Smooth muscle cell (in vitro differentiated cells): ENCODE measurements at regions not wholly inside any gene's neighbourhood (a gene's known extent, or its start where the extent isn't known, plus 50 kb on each side); places are given as distances from the start of the nearest gene placed in this dataset.
A peak's percentile ranks its signal among the peaks of the same experiment; 100 is the strongest.

Experiments
- DNase-seq: peaks from one replicate; lab custom pipeline; 2025; ENCODE audit not compliant: unreplicated experiment; lab: John Stamatoyannopoulos, UW
- H2AFZ ChIP-seq: fragments of 200-600 bp; sonication (generic); 2 replicates; pipeline ENCODE4 v1.6.0; 2016; ENCODE audit warnings: antibody characterized with exemption, low read depth, mild to moderate bottlenecking
- H3F3A ChIP-seq: fragments of 200-600 bp; sonication (generic); 2 replicates; pipeline ENCODE4 v1.6.0; 2017; ENCODE audit warnings: antibody characterized with exemption, low read depth
- H3K27ac ChIP-seq: fragments of 200-600 bp; sonication (generic); 2 replicates; pipeline ENCODE4 v1.5.1; 2016; ENCODE audit warnings: low read depth, mild to moderate bottlenecking
- H3K27me3 ChIP-seq: fragments of 200-600 bp; sonication (generic); 2 replicates; pipeline ENCODE4 v1.6.1; 2016; ENCODE audit warnings: low read depth, mild to moderate bottlenecking
- H3K36me3 ChIP-seq: fragments of 200-600 bp; sonication (generic); 2 replicates; pipeline ENCODE4 v1.5.1; 2016; ENCODE audit warnings: low read depth
- H3K4me1 ChIP-seq: fragments of 200-600 bp; sonication (generic); 2 replicates; pipeline ENCODE4 v1.5.1; 2016; ENCODE audit warnings: low read depth
- H3K4me2 ChIP-seq: fragments of 200-600 bp; sonication (generic); 2 replicates; pipeline ENCODE4 v1.6.0; 2016; ENCODE audit warnings: mild to moderate bottlenecking
- H3K4me3 ChIP-seq: fragments of 200-600 bp; sonication (generic); 2 replicates; pipeline ENCODE4 v1.5.1; 2016; ENCODE audit warnings: mild to moderate bottlenecking
- H3K79me2 ChIP-seq: fragments of 200-600 bp; sonication (generic); 2 replicates; pipeline ENCODE4 v1.6.0; 2016; ENCODE audit warnings: low read depth, mild to moderate bottlenecking
- H3K9ac ChIP-seq: fragments of 200-600 bp; sonication (generic); 2 replicates; pipeline ENCODE4 v1.6.0; 2016; ENCODE audit warnings: low read depth
- H3K9me3 ChIP-seq: fragments of 200-600 bp; sonication (generic); replicated peaks from 2 replicates; pipeline ENCODE4 v1.5.1; 2016; ENCODE audit warnings: low read depth
- H4K20me1 ChIP-seq: fragments of 200-600 bp; sonication (generic); 2 replicates; pipeline ENCODE4 v1.6.0; 2016; ENCODE audit warnings: low read depth
- CTCF ChIP-seq: fragments of 200-600 bp; sonication (generic); IDR thresholded peaks from 2 replicates; pipeline ENCODE4 v1.5.1; 2017; ENCODE audit warnings: borderline replicate concordance, mild to moderate bottlenecking, antibody characterized with exemption; ENCODE audit not compliant: insufficient read depth, poor library complexity, severe bottlenecking
- WGBS: methylation state at CpG from one replicate; pipeline ENCODE4 v1.1.7; 2016; ENCODE audit warnings: low lambda C conversion rate; 5-methylcytosine and 5-hydroxymethylcytosine counted together

DNA sequence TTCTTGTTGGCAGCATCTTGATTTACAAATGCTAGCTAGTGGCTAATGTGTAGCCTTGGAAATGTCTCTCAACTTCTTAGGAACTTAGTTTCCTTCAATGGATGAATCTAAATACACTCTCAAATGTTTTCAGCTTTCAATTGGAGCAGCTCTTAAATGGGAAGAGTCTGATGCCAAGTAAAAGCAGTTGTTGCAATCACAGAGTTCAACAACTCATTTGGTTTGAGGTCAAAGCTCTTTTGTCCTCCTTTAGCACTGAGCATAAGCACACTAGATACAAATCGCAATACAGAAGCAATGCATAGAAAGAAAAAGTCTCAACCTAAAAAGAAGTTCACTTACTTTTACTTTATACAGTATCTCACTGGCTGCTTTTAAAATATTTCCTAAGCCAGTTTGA is 986.1 kb upstream of the FLRT2 start:
- no peak for TF ChIP-seq CTCF
- no peak overlapping the region for H3K9ac ChIP-seq
- H2AFZ ChIP-seq = no peak overlapping the region
- H3K9me3 ChIP-seq = no peaks in the 10 kb centered on the region
- WGBS = 95% methylated on average over 1 of the region's 1 CpG
- no peaks in the 10 kb centered on the region for H3F3A ChIP-seq
- H4K20me1 ChIP-seq = no peaks in the 10 kb centered on the region
- H3K4me3 ChIP-seq = no peak overlapping the region
- no peaks in the 10 kb centered on the region for H3K4me1 ChIP-seq
- H3K27ac ChIP-seq = no peak overlapping the region
- DNase-seq = no peak
- peak overlapping the region; percentile 26 for H3K4me2 ChIP-seq
- no peaks in the 10 kb centered on the region for H3K36me3 ChIP-seq
- no peaks in the 10 kb centered on the region for H3K27me3 ChIP-seq
- no peaks in the 10 kb centered on the region for H3K79me2 ChIP-seq

GRCh38 chr14:84544486-84545131 is 985.3 kb upstream of the FLRT2 start:
- WGBS = 30% methylated on average over 6 of the region's 6 CpGs
- Histone ChIP-seq H3K4me2 (peak overlapping the region; percentile 26), H3K36me3 (no peaks in the 10 kb centered on the region), H3K27me3 (no peaks in the 10 kb centered on the region), H3K4me1 (no peaks in the 10 kb centered on the region), H3K9ac (no peak overlapping the region), H2AFZ (no peak overlapping the region), H4K20me1 (no peaks in the 10 kb centered on the region), H3K9me3 (no peaks in the 10 kb centered on the region), H3K27ac (no peak overlapping the region), H3K4me3 (no peak overlapping the region), H3F3A (no peaks in the 10 kb centered on the region), H3K79me2 (no peaks in the 10 kb centered on the region)
- no peak for TF ChIP-seq CTCF
- no peak for DNase-seq

DNA sequence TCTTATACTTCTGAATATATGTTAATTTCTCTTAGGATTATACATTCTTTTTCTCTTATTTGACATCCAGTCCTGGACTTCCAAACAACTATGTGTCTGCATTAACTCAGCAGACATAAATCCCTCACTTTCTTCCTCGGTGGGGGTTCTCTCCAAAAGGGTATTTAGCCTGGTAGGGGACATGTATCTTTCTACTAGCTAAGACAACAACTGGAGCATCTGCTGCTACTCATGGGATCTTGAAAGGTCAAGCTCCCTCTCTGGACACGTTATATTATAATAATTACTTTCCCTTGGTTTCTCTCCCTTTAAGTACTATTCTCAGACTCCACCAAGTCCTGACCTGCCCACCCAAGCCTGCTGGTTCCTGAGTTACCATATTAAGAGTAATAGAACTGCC is 983.7 kb upstream of the FLRT2 start:
- TF ChIP-seq CTCF = no peak
- no peak overlapping the region for H3K4me3 ChIP-seq
- H3K36me3 ChIP-seq = no peaks in the 10 kb centered on the region
- no peaks in the 10 kb centered on the region for H3F3A ChIP-seq
- H3K79me2 ChIP-seq = no peaks in the 10 kb centered on the region
- 86% methylated on average over 2 of the region's 2 CpGs for WGBS
- no peak for DNase-seq
- no peak overlapping the region for H2AFZ ChIP-seq
- H3K27ac ChIP-seq = no peak overlapping the region
- H3K27me3 ChIP-seq = no peaks in the 10 kb centered on the region
- no peak overlapping the region for H3K4me2 ChIP-seq
- no peaks in the 10 kb centered on the region for H3K9me3 ChIP-seq
- no peaks in the 10 kb centered on the region for H3K4me1 ChIP-seq
- no peaks in the 10 kb centered on the region for H4K20me1 ChIP-seq
- no peak overlapping the region for H3K9ac ChIP-seq

DNA sequence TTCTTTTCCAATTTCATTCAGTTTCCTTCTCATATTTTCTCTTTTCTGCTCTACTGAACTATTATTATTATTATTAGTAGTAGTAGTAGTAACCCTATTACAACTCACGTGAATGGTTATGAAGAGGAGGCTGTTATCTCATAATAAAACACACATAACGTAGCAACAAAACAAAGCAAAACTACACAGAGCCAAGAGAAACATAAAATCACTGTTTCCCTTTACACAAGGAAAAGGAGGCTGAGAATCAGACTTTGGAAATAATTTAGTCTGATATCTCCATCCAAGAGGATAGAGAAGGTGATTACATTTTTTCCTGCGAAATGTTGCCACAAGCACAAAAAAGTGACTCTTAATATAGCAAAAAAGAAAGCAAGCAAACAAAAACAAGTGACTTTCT is 975.8 kb upstream of the FLRT2 start:
- H3K4me2 ChIP-seq = no peak overlapping the region
- no peak overlapping the region for H3K4me3 ChIP-seq
- H3K9ac ChIP-seq = no peak overlapping the region
- H3F3A ChIP-seq = no peaks in the 10 kb centered on the region
- H2AFZ ChIP-seq = no peak overlapping the region
- no peak for DNase-seq
- no peaks in the 10 kb centered on the region for H3K9me3 ChIP-seq
- H3K36me3 ChIP-seq = no peaks in the 10 kb centered on the region
- no peak overlapping the region for H3K27ac ChIP-seq
- WGBS = 92% methylated on average over 3 of the region's 3 CpGs
- no peaks in the 10 kb centered on the region for H3K79me2 ChIP-seq
- H3K27me3 ChIP-seq = no peaks in the 10 kb centered on the region
- no peak for TF ChIP-seq CTCF
- no peaks in the 10 kb centered on the region for H4K20me1 ChIP-seq
- no peaks in the 10 kb centered on the region for H3K4me1 ChIP-seq
